ENCODE measurements at regions not wholly inside any gene's neighbourhood (a gene's known extent, or its start where the extent isn't known, plus 50 kb on each side); places are given as distances from the start of the nearest gene placed in this dataset.

DNA sequence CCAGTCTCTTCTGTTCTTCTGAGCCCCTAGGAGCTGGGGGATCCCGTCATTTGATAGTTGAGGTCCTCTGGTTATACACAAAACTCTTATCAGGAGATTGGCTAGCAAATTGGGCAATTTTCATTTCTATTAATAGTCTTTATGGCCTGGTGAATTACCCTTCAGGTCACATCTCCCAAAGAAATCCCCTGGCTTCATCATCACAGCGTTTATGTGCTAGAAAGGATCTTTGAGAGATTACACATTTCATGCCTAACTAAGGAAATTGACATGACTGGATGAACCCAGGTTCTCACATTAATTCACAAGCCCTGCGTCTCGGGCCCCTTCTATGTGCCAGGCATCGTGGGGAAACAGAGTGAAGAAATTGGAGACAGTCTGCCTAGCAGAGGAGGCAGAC is 227.4 kb upstream of the PROK2 start:
- H3K4me1 ChIP-seq, result no peaks in the 10 kb centered on the region
- intact Hi-C loops (cut with DNase I; ENCODE audit: low total_unique reads), result no loop called here
- no peaks in the 10 kb centered on the region for H3K36me3 ChIP-seq
- no peak overlapping the region for H3K27ac ChIP-seq
- no peak for DNase-seq
- H3K9me3 ChIP-seq, result no peaks in the 10 kb centered on the region
- no peaks in the 10 kb centered on the region for H3K27me3 ChIP-seq
- no peak overlapping the region for H3K4me3 ChIP-seq
- TF ChIP-seq, protein P1, sequence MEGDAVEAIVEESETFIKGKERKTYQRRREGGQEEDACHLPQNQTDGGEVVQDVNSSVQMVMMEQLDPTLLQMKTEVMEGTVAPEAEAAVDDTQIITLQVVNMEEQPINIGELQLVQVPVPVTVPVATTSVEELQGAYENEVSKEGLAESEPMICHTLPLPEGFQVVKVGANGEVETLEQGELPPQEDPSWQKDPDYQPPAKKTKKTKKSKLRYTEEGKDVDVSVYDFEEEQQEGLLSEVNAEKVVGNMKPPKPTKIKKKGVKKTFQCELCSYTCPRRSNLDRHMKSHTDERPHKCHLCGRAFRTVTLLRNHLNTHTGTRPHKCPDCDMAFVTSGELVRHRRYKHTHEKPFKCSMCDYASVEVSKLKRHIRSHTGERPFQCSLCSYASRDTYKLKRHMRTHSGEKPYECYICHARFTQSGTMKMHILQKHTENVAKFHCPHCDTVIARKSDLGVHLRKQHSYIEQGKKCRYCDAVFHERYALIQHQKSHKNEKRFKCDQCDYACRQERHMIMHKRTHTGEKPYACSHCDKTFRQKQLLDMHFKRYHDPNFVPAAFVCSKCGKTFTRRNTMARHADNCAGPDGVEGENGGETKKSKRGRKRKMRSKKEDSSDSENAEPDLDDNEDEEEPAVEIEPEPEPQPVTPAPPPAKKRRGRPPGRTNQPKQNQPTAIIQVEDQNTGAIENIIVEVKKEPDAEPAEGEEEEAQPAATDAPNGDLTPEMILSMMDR (IDR thresholded peaks at IDR 0.05), result no peak
- TF ChIP-seq POLR2A (IDR thresholded peaks at IDR 0.05), result no peak

DNA sequence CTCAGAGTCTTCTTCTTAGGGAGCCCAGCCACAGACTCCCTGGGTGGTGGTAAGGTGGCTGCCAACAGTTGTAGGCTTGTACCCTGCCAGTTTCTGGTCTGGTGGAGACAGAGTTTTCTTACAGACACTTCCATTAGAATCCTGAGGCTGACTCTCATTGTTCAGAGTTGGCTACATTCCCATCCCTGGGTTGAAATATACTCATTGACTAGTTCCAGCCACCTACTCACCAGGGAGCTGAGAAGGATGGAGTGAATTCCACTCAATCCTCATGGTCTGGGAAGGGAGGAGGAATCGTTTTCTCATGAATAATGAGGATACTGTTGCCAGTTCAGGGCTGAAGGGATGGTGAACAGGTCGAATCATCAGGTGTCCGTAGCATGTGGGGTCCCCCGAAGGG is 226.5 kb upstream of the PROK2 start:
- intact Hi-C loops (cut with DNase I; ENCODE audit: low total_unique reads), result no loop called here
- TF ChIP-seq, protein P1 (IDR thresholded peaks at IDR 0.05), result no peak
- no peak for TF ChIP-seq POLR2A (IDR thresholded peaks at IDR 0.05)
- Histone ChIP-seq H3K4me1 (no peaks in the 10 kb centered on the region), H3K27me3 (no peaks in the 10 kb centered on the region), H3K9me3 (no peaks in the 10 kb centered on the region), H3K36me3 (no peaks in the 10 kb centered on the region), H3K27ac (no peak overlapping the region), H3K4me3 (no peak overlapping the region)
- no peak for DNase-seq

DNA sequence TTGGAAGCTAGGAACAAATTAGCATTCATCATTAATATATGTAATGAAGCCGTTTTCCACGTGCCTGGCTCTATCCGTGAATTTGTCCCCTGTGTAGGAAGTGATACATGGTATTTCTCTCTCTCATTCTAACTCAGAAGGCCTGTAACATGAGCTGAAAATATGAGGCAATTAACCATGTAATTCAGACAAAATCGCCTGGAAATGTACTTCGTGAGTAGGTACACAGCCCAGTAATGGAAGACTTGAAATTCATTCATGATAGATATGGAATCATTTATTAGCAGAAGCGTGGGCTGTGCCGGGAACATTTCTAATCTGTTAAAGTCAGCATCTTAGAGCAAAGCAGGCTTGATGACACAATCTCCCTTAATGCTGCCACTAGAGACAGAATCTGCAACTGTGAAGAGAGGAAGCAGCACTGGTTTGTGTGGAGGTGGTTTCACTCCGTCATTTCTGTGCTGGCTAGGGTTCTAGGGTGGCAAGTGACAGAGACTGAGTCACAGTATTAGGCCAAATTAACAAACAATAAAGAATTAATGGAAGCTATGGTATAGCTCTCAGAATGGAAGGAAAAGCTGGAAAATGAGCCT is 225.0 kb upstream of the PROK2 start:
- TF ChIP-seq, protein P1 (IDR thresholded peaks at IDR 0.05), result no peak
- TF ChIP-seq POLR2A (IDR thresholded peaks at IDR 0.05), result no peak
- DNase-seq, result no peak
- no peak overlapping the region for H3K27ac ChIP-seq
- no peaks in the 10 kb centered on the region for H3K4me1 ChIP-seq
- no peaks in the 10 kb centered on the region for H3K9me3 ChIP-seq
- no peak overlapping the region for H3K4me3 ChIP-seq
- H3K36me3 ChIP-seq, result no peaks in the 10 kb centered on the region
- intact Hi-C loops (cut with DNase I; ENCODE audit: low total_unique reads), result no loop called here
- no peaks in the 10 kb centered on the region for H3K27me3 ChIP-seq

DNA sequence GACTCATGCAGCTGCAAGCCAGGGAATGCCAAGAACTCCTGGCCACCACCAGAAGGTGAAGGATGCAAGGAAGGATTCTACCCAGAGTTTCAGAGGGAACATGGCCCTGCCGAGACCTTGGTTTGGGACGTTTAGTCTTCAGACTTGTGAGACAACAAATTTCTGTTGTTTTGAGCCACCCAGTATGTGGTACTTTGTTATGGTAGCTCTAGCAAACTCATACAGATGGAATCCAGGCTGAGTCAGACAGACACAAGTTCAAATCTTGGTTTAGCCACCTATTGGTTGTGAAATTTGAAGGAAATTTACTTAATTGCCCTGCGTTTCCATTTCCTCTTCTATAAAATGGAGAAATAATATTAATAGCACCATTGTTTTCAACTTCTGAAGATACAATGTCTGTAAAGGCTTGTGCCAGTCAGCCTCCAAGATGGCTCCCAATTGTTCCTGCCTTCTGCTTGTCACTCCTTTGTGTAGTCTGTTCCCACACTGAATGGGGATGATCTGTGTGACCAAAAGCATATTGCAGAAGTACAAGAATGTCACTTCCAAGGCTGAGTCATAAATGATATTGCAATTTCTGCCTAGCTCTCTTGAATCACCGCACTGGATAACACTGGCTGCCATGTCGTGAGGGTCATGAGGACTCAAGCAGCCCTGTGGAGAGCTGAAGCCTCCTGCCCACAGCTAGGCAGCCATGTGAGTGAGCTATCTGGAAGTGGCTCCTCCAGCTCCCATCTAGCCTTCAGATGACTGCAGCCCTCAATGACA is 223.5 kb upstream of the PROK2 start:
- Histone ChIP-seq H3K27me3 (no peaks in the 10 kb centered on the region), H3K36me3 (no peaks in the 10 kb centered on the region), H3K9me3 (no peaks in the 10 kb centered on the region), H3K4me1 (no peaks in the 10 kb centered on the region), H3K27ac (no peak overlapping the region), H3K4me3 (no peak overlapping the region)
- no peak for DNase-seq
- TF ChIP-seq, protein P1 (IDR thresholded peaks at IDR 0.05), result no peak
- TF ChIP-seq POLR2A (IDR thresholded peaks at IDR 0.05), result no peak
- intact Hi-C loops (cut with DNase I; ENCODE audit: low total_unique reads), result no loop called here
